K562 (cell line): ENCODE measurements at regions not wholly inside any gene's neighbourhood (a gene's known extent, or its start where the extent isn't known, plus 50 kb on each side); places are given as distances from the start of the nearest gene placed in this dataset.

Source experiments
- BHLHE40 ChIP-seq: IDR thresholded peaks from 2 replicates; pipeline ENCODE4 v1.6.1; 2011; ENCODE audit warnings: low read length, improper control_type of control experiment
- CTBP1 ChIP-seq: fragments of 450-650 bp; IDR thresholded peaks from 2 replicates; pipeline ENCODE4 v1.6.1; 2016; ENCODE audit warnings: borderline replicate concordance
- DPF2 ChIP-seq: fragments of 450-650 bp; IDR thresholded peaks from 2 replicates; pipeline ENCODE4 v1.6.1; 2016
- EGR1 ChIP-seq: fragments of 450-650 bp; conservative IDR thresholded peaks from 2 replicates; pipeline ENCODE4 v1.6.1; 2017; ENCODE audit warnings: mild to moderate bottlenecking
- ELF1 ChIP-seq: fragments of 200-800 bp; sonication (Bioruptor generic); IDR thresholded peaks from 2 replicates; pipeline ENCODE4 v1.6.1; 2016; ENCODE audit warnings: missing genetic modification characterization, missing compliant biosample characterization
- GATA2 ChIP-seq: sonication (generic); formaldehyde crosslinking; IDR thresholded peaks from 2 replicates; pipeline ENCODE4 v1.4.0; 2020; ENCODE audit warnings: mild to moderate bottlenecking, missing genetic modification reagents
- HCFC1 ChIP-seq: IDR thresholded peaks from 2 replicates; pipeline ENCODE4 v1.6.1; 2012; ENCODE audit warnings: low read depth, low read length, improper control_type of control experiment
- HDAC1 ChIP-seq, 2 experiments: fragments of 450-650 bp; IDR thresholded peaks; 2 replicates each; pipeline ENCODE4 v1.6.1; 2016 to 2017; ENCODE audit warnings: inconsistent platforms in 1 of 2, mild to moderate bottlenecking in 1 of 2, moderate library complexity in 1 of 2
- KDM4B ChIP-seq, 2 experiments: fragments of 450-650 bp in 1 of 2; sonication (generic) in 1 of 2; IDR thresholded peaks; 2 replicates each; pipeline ENCODE4 v1.6.1; 2016 to 2017; ENCODE audit warnings: borderline replicate concordance in 2 of 2, antibody characterized with exemption in 1 of 2, low read depth in 1 of 2, mild to moderate bottlenecking in 1 of 2
- LARP7 ChIP-seq: fragments of 450-650 bp; IDR thresholded peaks from 2 replicates; pipeline ENCODE4 v1.6.1; 2016
- MAFF ChIP-seq: IDR thresholded peaks from 2 replicates; pipeline ENCODE4 v1.6.1; 2012; ENCODE audit warnings: low read length, improper control_type of control experiment
- MYC ChIP-seq, 2 experiments: fragments of 250-450 bp in 1 of 2; sonication (Bioruptor Pico) in 1 of 2; IDR thresholded peaks; 2 replicates each; pipeline versions ENCODE4 v1.5.1 to v1.6.1; 2012 to 2021; ENCODE audit warnings: low read depth in 2 of 2, borderline replicate concordance in 1 of 2, improper control_type of control experiment in 1 of 2, low read length in 1 of 2, mild to moderate bottlenecking in 1 of 2, moderate library complexity in 1 of 2
- NRF1 ChIP-seq, 2 experiments: fragments of 450-650 bp; IDR thresholded peaks in 1 of 2; conservative IDR thresholded peaks in 1 of 2; 2 replicates each; pipeline ENCODE4 v1.6.1; 2014; ENCODE audit warnings: mild to moderate bottlenecking in 2 of 2
- POLR2A ChIP-seq: fragments of 450-650 bp; conservative IDR thresholded peaks from 2 replicates; pipeline ENCODE4 v1.6.1; 2016
- RBM39 ChIP-seq: fragments of 200-400 bp; formaldehyde crosslinking; optimal IDR thresholded peaks from 2 replicates; pipeline ENCODE3; 2018; ENCODE audit warnings: low read depth, low read length
- TAF1 ChIP-seq: IDR thresholded peaks from 2 replicates; pipeline ENCODE4 v1.6.1; 2011; ENCODE audit warnings: mild to moderate bottlenecking, low read length, moderate library complexity; ENCODE audit not compliant: insufficient read depth, control insufficient read depth, severe bottlenecking; ENCODE audit errors: extremely low read depth
- TRIM24 ChIP-seq, 2 experiments: fragments of 450-650 bp; IDR thresholded peaks; 2 replicates each; pipeline ENCODE4 v1.6.1; 2016
- ZNF12 ChIP-seq: sonication (generic); formaldehyde crosslinking; IDR thresholded peaks from 2 replicates; pipeline ENCODE4 v1.4.0; 2020; ENCODE audit warnings: mild to moderate bottlenecking, missing genetic modification reagents
- ZNF146 ChIP-seq: IDR thresholded peaks from one replicate; pipeline ENCODE4 v1.6.1; 2018; ENCODE audit warnings: missing compliant biosample characterization; ENCODE audit not compliant: unreplicated experiment
- ZNF311 ChIP-seq: fragments of 250-450 bp; sonication (Bioruptor Pico); IDR thresholded peaks from 2 replicates; pipeline ENCODE4 v1.4.0; 2020; ENCODE audit warnings: mild to moderate bottlenecking, moderate library complexity
- ZNF668 ChIP-seq: fragments of 250-450 bp; sonication (Bioruptor Pico); IDR thresholded peaks from 2 replicates; pipeline ENCODE4 v1.8.0; 2022; ENCODE audit warnings: mild to moderate bottlenecking, inconsistent platforms
- TF ChIP-seq, protein P1 (sequence below), 2 experiments: fragments of 200-800 bp in 1 of 2; sonication (Bioruptor generic) in 1 of 2; sonication (generic) in 1 of 2; formaldehyde crosslinking in 1 of 2; IDR thresholded peaks in 1 of 2; conservative IDR thresholded peaks in 1 of 2; 2 replicates each; pipeline versions ENCODE4 v1.5.0 to v1.6.1; 2016 to 2020; ENCODE audit warnings: missing compliant biosample characterization in 1 of 2, missing genetic modification characterization in 1 of 2, missing genetic modification reagents in 1 of 2
- TF ChIP-seq, protein P2 (sequence below): fragments of 150-350 bp; conservative IDR thresholded peaks from 2 replicates; pipeline ENCODE4 v1.6.1; 2014; ENCODE audit warnings: low read length
- TF ChIP-seq, protein P3 (sequence below): IDR thresholded peaks from 2 replicates; pipeline ENCODE4 v1.6.1; 2014; ENCODE audit warnings: antibody characterized with exemption

DNA sequence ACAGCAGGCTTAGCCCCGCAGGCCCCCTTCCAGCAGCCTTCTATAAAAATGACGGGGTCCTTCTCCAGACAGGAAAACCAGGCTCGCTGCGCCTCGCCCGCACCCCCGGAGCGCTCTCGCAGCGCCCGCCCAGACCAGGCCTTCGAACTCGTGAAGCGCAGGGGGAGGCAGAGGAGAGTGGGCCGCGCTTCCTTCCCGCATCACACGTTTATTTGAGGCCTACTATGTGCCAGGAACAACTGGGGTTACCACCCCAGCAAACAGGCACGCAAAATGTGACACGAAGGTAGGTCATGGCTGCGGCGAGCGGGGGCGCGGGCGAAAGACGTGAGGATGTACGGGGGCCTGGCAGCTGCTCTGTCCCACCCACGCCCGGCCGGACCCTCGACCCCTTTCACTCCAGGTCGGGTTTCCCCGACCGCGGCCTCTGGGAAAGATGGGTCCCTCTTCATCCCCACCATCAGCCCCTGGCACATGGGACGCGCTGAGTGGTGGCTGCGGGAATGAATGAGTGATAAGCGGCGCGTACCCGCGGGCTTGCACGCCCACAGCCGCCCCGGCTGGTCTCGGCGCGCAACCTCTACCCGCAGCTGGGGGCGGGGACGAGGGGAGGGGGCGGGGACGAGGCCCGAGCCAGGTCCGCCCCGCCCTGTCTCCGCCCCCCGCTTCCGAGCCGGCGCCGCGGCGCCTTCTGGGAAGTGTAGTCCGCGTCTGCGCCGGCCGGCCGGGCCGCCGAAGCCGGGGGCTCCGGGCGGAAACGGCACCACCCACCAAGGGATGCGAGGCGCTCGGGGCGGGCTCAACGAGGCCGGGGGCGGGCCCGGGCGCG, 59.1 kb downstream of the ZNF467 start (continued):
- TF ChIP-seq, protein P1, sequence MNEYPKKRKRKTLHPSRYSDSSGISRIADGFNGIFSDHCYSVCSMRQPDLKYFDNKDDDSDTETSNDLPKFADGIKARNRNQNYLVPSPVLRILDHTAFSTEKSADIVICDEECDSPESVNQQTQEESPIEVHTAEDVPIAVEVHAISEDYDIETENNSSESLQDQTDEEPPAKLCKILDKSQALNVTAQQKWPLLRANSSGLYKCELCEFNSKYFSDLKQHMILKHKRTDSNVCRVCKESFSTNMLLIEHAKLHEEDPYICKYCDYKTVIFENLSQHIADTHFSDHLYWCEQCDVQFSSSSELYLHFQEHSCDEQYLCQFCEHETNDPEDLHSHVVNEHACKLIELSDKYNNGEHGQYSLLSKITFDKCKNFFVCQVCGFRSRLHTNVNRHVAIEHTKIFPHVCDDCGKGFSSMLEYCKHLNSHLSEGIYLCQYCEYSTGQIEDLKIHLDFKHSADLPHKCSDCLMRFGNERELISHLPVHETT (CRISPR knock-in tag; conservative IDR thresholded peaks at IDR 0.05 in 1 of 2, IDR thresholded peaks at IDR 0.05 in 1 of 2), result no peak
- peak; percentile 85 for TF ChIP-seq EGR1
- no peak for TF ChIP-seq ZNF146
- TF ChIP-seq NRF1 (conservative IDR thresholded peaks at IDR 0.05 in 1 of 2, IDR thresholded peaks at IDR 0.05 in 1 of 2), result peak in 1 of 2 experiments; percentile 67
- TF ChIP-seq ZNF311, result no peak
- TF ChIP-seq TRIM24 (IDR thresholded peaks at IDR 0.05), result peak in 1 of 2 experiments; percentile 25; a peak in 2 of 4 replicates
- peak; percentile 90 for TF ChIP-seq HCFC1
- TF ChIP-seq RBM39, result no peak
- no peak for TF ChIP-seq MAFF
- TF ChIP-seq, protein P2, sequence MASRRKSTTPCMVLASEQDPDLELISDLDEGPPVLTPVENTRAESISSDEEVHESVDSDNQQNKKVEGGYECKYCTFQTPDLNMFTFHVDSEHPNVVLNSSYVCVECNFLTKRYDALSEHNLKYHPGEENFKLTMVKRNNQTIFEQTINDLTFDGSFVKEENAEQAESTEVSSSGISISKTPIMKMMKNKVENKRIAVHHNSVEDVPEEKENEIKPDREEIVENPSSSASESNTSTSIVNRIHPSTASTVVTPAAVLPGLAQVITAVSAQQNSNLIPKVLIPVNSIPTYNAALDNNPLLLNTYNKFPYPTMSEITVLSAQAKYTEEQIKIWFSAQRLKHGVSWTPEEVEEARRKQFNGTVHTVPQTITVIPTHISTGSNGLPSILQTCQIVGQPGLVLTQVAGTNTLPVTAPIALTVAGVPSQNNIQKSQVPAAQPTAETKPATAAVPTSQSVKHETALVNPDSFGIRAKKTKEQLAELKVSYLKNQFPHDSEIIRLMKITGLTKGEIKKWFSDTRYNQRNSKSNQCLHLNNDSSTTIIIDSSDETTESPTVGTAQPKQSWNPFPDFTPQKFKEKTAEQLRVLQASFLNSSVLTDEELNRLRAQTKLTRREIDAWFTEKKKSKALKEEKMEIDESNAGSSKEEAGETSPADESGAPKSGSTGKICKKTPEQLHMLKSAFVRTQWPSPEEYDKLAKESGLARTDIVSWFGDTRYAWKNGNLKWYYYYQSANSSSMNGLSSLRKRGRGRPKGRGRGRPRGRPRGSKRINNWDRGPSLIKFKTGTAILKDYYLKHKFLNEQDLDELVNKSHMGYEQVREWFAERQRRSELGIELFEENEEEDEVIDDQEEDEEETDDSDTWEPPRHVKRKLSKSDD, result no peak
- peak; percentile 80; the same call in 1 of the 2 replicates for TF ChIP-seq ELF1 (tag)
- 0 out of 4 replicates have a peak, but pooled peaks of 1 of the 2 experiments have one; percentile 7 for TF ChIP-seq KDM4B (IDR thresholded peaks at IDR 0.05; ENCODE audit: borderline replicate concordance in 2 of 2, low read depth in 1 of 2)
- peak; percentile 20; the same call in 1 of the 2 replicates for TF ChIP-seq CTBP1
- peak; percentile 29 for TF ChIP-seq TAF1
- peak; percentile 8; the same call in 1 of the 2 replicates for TF ChIP-seq MYC (IDR thresholded peaks at IDR 0.05; ENCODE audit: low read depth, low read length)
- 0 out of 2 replicates have a peak, but pooled peaks have one; percentile 50 for TF ChIP-seq MYC (CRISPR knock-in tag; IDR thresholded peaks at IDR 0.05; ENCODE audit: borderline replicate concordance, low read depth)
- TF ChIP-seq DPF2, result peak; percentile 72; the same call in 1 of the 2 replicates
- peak; percentile 26; the same call in 1 of the 2 replicates for TF ChIP-seq ZNF12 (CRISPR knock-in tag)
- 0 out of 2 replicates have a peak, but pooled peaks have one; percentile 31 for TF ChIP-seq BHLHE40
- no peak; the same call in 1 of the 2 replicates for TF ChIP-seq POLR2A
- peak in 1 of 2 experiments; percentile 65; a peak in 1 of 4 replicates for TF ChIP-seq HDAC1 (IDR thresholded peaks at IDR 0.05)
- 0 out of 2 replicates have a peak, but pooled peaks have one; percentile 18 for TF ChIP-seq LARP7
- no peak for TF ChIP-seq ZNF668
- TF ChIP-seq, protein P3, sequence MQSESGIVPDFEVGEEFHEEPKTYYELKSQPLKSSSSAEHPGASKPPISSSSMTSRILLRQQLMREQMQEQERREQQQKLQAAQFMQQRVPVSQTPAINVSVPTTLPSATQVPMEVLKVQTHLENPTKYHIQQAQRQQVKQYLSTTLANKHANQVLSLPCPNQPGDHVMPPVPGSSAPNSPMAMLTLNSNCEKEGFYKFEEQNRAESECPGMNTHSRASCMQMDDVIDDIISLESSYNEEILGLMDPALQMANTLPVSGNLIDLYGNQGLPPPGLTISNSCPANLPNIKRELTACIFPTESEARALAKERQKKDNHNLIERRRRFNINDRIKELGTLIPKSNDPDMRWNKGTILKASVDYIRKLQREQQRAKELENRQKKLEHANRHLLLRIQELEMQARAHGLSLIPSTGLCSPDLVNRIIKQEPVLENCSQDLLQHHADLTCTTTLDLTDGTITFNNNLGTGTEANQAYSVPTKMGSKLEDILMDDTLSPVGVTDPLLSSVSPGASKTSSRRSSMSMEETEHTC, result no peak
- TF ChIP-seq GATA2 (CRISPR knock-in tag), result 0 out of 2 replicates have a peak, but pooled peaks have one; percentile 11
